NB4 (cell line): ENCODE measurements at regions not wholly inside any gene's neighbourhood (a gene's known extent, or its start where the extent isn't known, plus 50 kb on each side); places are given as distances from the start of the nearest gene placed in this dataset.

Experiments used
- CTCF ChIP-seq: IDR thresholded peaks from one replicate; pipeline ENCODE4 v1.5.1; 2012; ENCODE audit warnings: low read depth, low read length
- POLR2A ChIP-seq: IDR thresholded peaks from 2 replicates; pipeline ENCODE4 v1.6.1; 2011; ENCODE audit warnings: mild to moderate bottlenecking; ENCODE audit not compliant: insufficient read length; ENCODE audit errors: extremely low read depth

GRCh38 chr1:95308276-95309030, 74.4 kb downstream of the RWDD3 start:
- TF ChIP-seq CTCF (no peak), POLR2A (no peak)
